ENCODE measurements at regions not wholly inside any gene's neighbourhood (a gene's known extent, or its start where the extent isn't known, plus 50 kb on each side); places are given as distances from the start of the nearest gene placed in this dataset.

- TF ChIP-seq CTCF (IDR thresholded peaks at IDR 0.05; ENCODE audit: insufficient read depth, low read depth, low read length, missing control alignments) = no peak
- DNase-seq (ENCODE audit: low read depth) = no peak
- H3K4me3 ChIP-seq (ENCODE audit: low read depth, low read length) = no peak overlapping the region
Measured at GRCh38 chr4:151953312-151953711, 192.5 kb upstream of the GATB start.

- DNase-seq (ENCODE audit: low read depth) = no peak
- no peak overlapping the region for H3K4me3 ChIP-seq (ENCODE audit: low read depth, low read length)
- no peak for TF ChIP-seq CTCF (IDR thresholded peaks at IDR 0.05; ENCODE audit: insufficient read depth, low read depth, low read length, missing control alignments)
Measured at GRCh38 chr4:151952711-151953254, 192.0 kb upstream of the GATB start.

DNA sequence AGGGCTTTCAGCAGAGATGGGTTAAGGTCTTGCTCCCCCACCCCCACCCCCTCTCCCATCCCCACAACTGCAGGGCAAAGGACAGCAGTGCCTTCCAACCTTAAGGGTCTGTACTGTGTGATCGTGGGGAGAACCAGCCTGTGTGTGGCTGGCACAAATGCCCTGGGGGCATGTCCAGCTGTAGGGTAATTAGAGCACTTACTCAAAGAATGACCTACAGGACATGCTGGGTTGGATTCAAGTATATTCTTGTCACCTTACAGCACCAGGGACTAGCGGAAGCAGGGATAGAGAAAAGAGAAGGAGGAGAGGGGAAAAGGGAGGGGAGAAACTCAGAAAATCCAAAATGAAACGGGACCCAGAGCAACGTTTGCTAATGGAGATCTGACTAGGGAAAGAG is 191.3 kb upstream of the GATB start:
- DNase-seq (ENCODE audit: low read depth) = no peak
- no peak for TF ChIP-seq CTCF (IDR thresholded peaks at IDR 0.05; ENCODE audit: insufficient read depth, low read depth, low read length, missing control alignments)
- no peak overlapping the region for H3K4me3 ChIP-seq (ENCODE audit: low read depth, low read length)

- H3K4me3 ChIP-seq (ENCODE audit: low read depth, low read length) = no peak overlapping the region
Measured at GRCh38 chr4:151951671-151952050, 190.9 kb upstream of the GATB start.

DNA sequence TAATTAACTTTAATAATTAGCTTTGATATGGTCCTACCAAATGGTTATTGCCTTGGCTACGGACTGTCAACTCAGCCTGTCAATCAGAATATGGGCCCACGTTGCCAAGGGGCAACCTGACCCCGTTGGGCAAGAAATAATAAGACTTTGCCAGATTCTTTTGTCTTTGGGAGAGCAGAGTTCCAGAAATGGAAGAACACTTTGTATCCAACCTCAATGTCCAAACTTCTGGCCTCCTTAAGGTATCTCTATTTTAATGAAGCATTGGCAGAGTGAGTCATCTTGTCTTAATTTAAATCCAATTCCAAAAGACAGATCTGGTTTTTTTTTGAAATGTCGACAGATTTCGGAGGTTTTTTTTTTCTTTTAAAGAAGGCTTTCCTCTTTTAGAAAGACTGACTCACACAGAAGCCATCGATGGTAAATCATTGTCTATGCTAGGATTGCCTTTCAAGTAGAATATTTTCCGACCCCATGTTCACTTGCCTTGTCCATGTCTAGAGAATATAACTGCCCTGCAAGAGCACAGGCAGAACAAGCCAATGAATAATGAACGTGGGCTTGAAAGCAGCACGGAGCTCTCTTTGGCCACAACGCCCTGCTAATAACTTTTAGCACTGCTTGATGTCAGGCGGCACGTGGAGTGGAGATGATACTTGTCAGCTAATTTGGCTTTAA is 190.3 kb upstream of the GATB start:
- DNase-seq (ENCODE audit: low read depth) = no peak
- no peak for TF ChIP-seq CTCF (IDR thresholded peaks at IDR 0.05; ENCODE audit: insufficient read depth, low read depth, low read length, missing control alignments)
- H3K4me3 ChIP-seq (ENCODE audit: low read depth, low read length) = no peak overlapping the region

More at GRCh38 chr4:151951671-151952050, 190.9 kb upstream of the GATB start:
- TF ChIP-seq CTCF (IDR thresholded peaks at IDR 0.05; ENCODE audit: insufficient read depth, low read depth, low read length, missing control alignments) = no peak
- DNase-seq (ENCODE audit: low read depth) = no peak

DNA sequence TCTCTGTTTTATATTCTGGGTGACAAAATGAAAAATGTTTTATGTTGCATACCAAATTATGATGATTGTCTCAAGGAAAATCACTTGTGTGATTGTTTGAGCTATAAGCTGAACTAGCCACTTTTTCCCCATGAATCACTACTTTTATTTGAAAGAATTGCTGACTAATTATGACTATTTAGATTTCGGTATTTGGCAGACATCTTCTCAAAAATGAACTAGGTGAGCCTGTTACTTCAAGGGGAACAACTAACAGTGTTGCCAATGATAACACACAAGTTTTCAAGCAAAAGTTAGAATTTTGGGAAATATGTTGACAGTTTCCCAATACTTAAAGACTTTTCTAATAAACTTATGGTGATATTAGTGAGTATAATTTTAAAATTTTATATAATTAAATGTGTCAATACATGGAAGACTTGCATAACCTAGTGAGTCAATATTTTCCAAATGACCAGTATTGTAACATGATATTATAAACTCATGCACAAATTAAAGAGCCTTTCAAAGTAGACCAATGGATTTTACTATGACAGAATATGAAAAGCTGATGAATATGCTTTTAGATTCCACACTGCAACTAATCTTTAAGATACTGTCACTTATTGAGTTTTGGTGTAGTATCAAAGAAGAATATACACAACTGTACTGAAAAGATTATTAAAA is 187.7 kb upstream of the GATB start:
- no peak for TF ChIP-seq CTCF (IDR thresholded peaks at IDR 0.05; ENCODE audit: insufficient read depth, low read depth, low read length, missing control alignments)

More for the DNA sequence above, 187.7 kb upstream of the GATB start:
- no peak for DNase-seq (ENCODE audit: low read depth)
- H3K4me3 ChIP-seq (ENCODE audit: low read depth, low read length) = no peak overlapping the region
